H1 (cell line): ENCODE measurements at regions not wholly inside any gene's neighbourhood (a gene's known extent, or its start where the extent isn't known, plus 50 kb on each side); places are given as distances from the start of the nearest gene placed in this dataset.

Experiments
- BRCA1 ChIP-seq: IDR thresholded peaks from 2 replicates; pipeline ENCODE4 v1.6.1; 2012; ENCODE audit warnings: low read depth, low read length, improper control_type of control experiment
- CBX8 ChIP-seq: fragments of 300-800, 300-1000 bp; sonication (generic); IDR thresholded peaks from 2 replicates; pipeline ENCODE4 v1.7.1; 2016; ENCODE audit warnings: low read depth, low read length, borderline replicate concordance
- CHD1 ChIP-seq: IDR thresholded peaks from 2 replicates; pipeline ENCODE4 v1.6.1; 2012; ENCODE audit warnings: low read depth, low read length, improper control_type of control experiment
- CTCF ChIP-seq, 3 experiments: IDR thresholded peaks; 1 replicate in 2 of 3; 2 replicates in 1 of 3; pipeline versions ENCODE4 v1.5.1 to v1.6.1; 2011; ENCODE audit warnings: low read length in 3 of 3, mild to moderate bottlenecking in 3 of 3, inconsistent platforms in 2 of 3, low read depth in 1 of 3, moderate library complexity in 1 of 3; ENCODE audit not compliant: insufficient read depth in 1 of 3; ENCODE audit errors: control extremely low read depth in 1 of 3
- JUND ChIP-seq: IDR thresholded peaks from 2 replicates; pipeline ENCODE4 v1.6.1; 2011; ENCODE audit warnings: mild to moderate bottlenecking, improper control_type of control experiment, low read length
- KDM1A ChIP-seq: fragments of 200-600, 300-600 bp; sonication (generic); IDR thresholded peaks from 2 replicates; pipeline ENCODE4 v1.7.1; 2016; ENCODE audit warnings: mild to moderate bottlenecking, low read length, borderline replicate concordance
- KDM5A ChIP-seq: fragments of 200-600 bp; IDR thresholded peaks from 2 replicates; pipeline ENCODE4 v1.7.1; 2012; ENCODE audit warnings: mild to moderate bottlenecking, low read length, inconsistent platforms, mixed read lengths
- POLR2A ChIP-seq, 2 experiments: IDR thresholded peaks; 1 replicate in 1 of 2; 2 replicates in 1 of 2; pipeline ENCODE4 v1.6.1; 2011; ENCODE audit warnings: low read depth in 2 of 2, low read length in 2 of 2, mild to moderate bottlenecking in 2 of 2; ENCODE audit errors: control extremely low read depth in 1 of 2
- RAD21 ChIP-seq, 2 experiments: IDR thresholded peaks in 1 of 2; conservative IDR thresholded peaks in 1 of 2; 2 replicates each; pipeline ENCODE4 v1.6.1; 2011; ENCODE audit warnings: low read depth in 2 of 2, low read length in 2 of 2, improper control_type of control experiment in 1 of 2, inconsistent platforms in 1 of 2, mild to moderate bottlenecking in 1 of 2, moderate library complexity in 1 of 2
- RBBP5 ChIP-seq: IDR thresholded peaks from 2 replicates; pipeline ENCODE4 v1.7.1; 2012; ENCODE audit warnings: low read depth, mild to moderate bottlenecking, inconsistent platforms, low read length, moderate library complexity, borderline replicate concordance
- SP4 ChIP-seq: IDR thresholded peaks from 2 replicates; pipeline ENCODE4 v1.6.1; 2012; ENCODE audit warnings: low read length, inconsistent platforms
- TAF7 ChIP-seq: optimal IDR thresholded peaks from 2 replicates; pipeline ENCODE3; 2011; ENCODE audit warnings: low read depth, mild to moderate bottlenecking, inconsistent platforms, low read length, moderate library complexity, borderline replicate concordance
- TCF12 ChIP-seq: IDR thresholded peaks from 2 replicates; pipeline ENCODE4 v1.6.1; 2011; ENCODE audit warnings: low read depth, mild to moderate bottlenecking, low read length
- USF2 ChIP-seq: IDR thresholded peaks from 2 replicates; pipeline ENCODE4 v1.6.1; 2011; ENCODE audit warnings: low read length, improper control_type of control experiment
- ZNF274 ChIP-seq: IDR thresholded peaks from 2 replicates; pipeline ENCODE4 v1.7.0; 2012; ENCODE audit warnings: low read length, borderline replicate concordance; ENCODE audit errors: extremely low read depth

- TF ChIP-seq USF2 (no peak), ZNF274 (no peak), KDM5A (no peak), CBX8 (no peak), CHD1 (no peak), RBBP5 (no peak), SP4 (no peak), RAD21 (IDR thresholded peaks at IDR 0.05 in 1 of 2, conservative IDR thresholded peaks at IDR 0.05 in 1 of 2; ENCODE audit: low read depth in 2 of 2, low read length in 2 of 2) (no peak), KDM1A (no peak), BRCA1 (no peak), TAF7 (no peak), JUND (no peak), POLR2A (IDR thresholded peaks at IDR 0.05; ENCODE audit: control extremely low read depth in 1 of 2, low read depth in 2 of 2, low read length in 2 of 2) (no peak), CTCF (IDR thresholded peaks at IDR 0.05; ENCODE audit: control extremely low read depth in 1 of 3, insufficient read depth in 1 of 3, low read depth in 1 of 3, low read length in 3 of 3) (no peak), TCF12 (no peak)
These were observed 513.8 kb downstream of the ZEB2 start (continued) for GRCh38 chr2:144006139-144006538.
